Activated T-cell treated with anti-CD3 and anti-CD28 coated beads, Interleukin-2, amount 50 U/mL, for 48 hours (primary cell): ENCODE measurements at regions not wholly inside any gene's neighbourhood (a gene's known extent, or its start where the extent isn't known, plus 50 kb on each side); places are given as distances from the start of the nearest gene placed in this dataset.

Experiments used
- DNase-seq, 2 experiments: peaks; one replicate each; pipeline ENCODE4 v3.0.0-alpha.2; 2020

DNA sequence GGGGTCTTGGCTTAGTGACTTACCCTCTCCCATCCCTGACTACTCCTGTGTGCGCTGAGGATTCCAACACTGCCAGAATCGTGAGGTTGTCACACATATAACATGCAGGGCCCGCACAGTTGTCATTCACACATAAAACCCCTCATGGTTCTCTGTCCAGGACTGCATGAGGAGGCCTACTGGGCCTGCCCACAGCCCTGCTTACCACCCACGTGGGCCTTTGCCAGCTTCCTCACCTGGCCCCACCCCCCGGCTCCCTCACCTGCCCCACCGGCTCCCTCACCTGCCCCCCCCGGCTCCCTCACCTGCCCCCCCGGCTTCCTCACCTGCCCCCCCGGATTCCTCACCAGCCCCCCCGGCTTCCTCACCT is 197.2 kb downstream of the TEX29 start:
- DNase-seq, result no peak

- DNase-seq, result no peak
Measured at GRCh38 chr13:111518161-111518792, 197.8 kb downstream of the TEX29 start.

- DNase-seq, result no peak
Measured at GRCh38 chr13:111519041-111519440, 198.6 kb downstream of the TEX29 start.

- DNase-seq, result no peak
Measured at GRCh38 chr13:111519490-111520170, 199.2 kb downstream of the TEX29 start.

DNA sequence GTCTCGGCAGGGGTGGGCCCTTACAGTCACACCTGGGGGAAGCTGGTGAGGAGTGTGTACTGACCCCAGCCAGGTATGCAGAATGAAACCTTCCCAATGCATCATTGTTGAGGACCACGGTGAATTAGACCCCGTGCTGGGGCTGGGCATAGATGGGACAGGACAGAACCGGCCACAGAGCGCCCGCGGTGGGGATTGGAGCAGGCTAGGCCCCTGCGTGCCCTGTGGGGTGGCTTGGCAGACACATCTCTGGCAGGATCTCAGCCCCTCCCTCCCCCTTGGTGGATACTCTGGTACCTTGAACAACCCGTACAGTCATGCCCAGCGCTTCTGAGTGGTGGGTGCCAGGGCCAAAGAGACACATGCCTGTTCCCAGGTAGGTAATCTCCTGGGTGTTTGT is 200.6 kb downstream of the TEX29 start:
- DNase-seq, result no peak

DNA sequence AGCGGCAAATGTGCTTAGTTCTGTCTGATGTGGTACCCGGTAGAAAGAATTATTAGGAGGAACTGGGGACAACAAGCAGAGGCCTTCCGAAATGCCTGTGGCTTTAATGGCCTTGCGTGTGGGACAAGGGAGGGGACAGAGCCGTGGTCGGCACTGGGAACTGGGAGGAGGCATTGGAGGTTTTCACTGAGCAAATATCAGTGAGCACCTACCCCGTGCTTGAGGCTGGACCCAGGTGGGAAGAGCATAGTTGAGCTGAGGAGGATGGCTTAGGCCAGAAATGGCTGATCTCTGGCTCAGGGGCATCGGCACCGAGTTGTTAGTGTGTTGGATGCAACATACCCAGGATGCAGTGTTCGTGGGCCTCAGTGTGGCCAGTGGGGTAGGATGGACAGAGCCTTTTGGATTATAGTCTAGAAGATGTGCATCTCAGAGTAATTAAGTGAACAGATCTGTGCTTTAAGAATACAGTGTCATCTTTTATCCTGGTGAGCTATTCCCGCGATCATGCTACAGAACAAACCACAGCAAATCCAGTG is 201.3 kb downstream of the TEX29 start:
- DNase-seq, result no peak

DNA sequence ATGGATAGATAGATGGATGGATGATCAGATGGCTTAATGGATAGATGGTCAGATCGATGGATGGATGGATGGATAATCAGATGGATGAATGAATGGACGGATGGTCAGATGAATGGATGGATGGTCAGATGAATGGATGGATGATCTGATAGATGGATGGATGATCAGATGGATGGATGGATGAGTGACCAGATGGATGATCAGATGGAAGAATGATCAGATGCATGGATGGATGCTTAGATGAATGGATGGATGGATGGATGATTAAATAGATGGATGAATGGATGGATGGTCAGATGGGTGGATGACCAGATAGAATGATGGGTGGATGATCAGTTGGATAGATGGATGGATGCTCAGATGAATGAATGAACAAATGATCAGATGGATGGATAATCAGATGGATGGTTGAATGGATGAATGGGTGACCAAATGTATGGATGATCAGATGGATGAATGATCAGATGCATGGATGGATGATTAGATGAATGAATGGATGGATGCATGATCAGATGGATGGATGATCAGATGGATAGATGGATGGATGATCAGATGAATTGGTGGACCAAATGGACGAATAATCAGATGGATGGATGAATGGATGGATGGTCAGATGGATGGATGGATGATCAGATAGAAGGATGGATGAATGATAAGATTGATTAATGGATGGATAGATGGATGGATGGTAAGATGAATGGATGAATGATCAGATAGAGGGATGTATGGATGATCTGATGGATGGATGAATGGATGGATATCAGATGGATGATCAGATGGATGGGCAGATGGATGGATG is 205.1 kb downstream of the TEX29 start:
- DNase-seq, result no peak

- no peak for DNase-seq
Measured at GRCh38 chr13:111526922-111527321, 206.5 kb downstream of the TEX29 start.

DNA sequence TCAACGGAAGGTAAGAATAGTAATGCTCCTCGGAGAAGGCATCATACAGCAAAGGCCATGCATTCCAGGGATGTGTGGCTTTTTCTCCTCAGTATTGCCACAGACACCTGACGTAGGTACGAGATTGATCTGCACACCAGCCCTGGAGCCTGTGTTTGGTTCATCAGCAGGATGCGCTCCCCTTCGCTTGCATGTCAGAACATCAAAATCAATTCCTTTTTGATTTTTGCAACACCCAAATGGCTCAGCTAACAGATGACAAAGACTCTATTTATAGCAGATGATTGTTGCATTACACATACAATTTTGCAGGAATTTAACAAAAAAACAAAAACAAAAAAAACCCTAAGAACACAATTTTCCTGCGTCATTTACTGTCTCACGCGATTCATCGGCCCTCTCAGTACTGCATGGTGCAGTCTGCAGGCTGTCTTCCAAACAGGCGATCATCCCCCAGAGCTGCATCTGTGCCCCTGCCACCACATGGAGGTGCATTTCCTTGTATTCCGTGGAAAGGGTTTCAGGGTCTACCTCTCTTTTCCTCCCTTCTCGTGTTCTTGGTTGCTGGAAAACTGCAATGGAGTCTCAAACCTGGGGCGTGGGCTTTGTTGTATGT is 207.3 kb downstream of the TEX29 start:
- DNase-seq, result no peak

DNA sequence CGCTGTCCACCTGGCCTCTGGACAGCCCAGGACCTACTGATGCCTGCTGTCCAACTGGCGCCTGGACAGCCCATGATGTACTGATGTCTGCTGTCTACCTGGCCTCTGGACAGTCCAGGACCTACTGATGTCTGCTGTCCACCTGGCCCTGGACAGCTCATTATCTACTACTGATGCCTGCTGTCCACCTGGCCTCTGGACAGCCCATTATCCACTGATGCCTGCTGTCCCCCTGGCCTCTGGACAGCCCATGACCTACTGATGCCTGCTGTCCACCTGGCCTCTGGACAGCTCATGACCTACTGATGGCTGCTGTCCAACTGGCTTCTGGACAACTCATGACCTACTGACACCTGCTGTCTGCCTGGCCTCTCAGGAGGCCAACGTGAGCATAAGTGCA is 208.1 kb downstream of the TEX29 start:
- DNase-seq, result no peak

- no peak for DNase-seq
Measured at GRCh38 chr13:111530137-111530870, 209.9 kb downstream of the TEX29 start.

GRCh38 chr13:111531505-111531904 is 211.1 kb downstream of the TEX29 start:
- no peak for DNase-seq

DNA sequence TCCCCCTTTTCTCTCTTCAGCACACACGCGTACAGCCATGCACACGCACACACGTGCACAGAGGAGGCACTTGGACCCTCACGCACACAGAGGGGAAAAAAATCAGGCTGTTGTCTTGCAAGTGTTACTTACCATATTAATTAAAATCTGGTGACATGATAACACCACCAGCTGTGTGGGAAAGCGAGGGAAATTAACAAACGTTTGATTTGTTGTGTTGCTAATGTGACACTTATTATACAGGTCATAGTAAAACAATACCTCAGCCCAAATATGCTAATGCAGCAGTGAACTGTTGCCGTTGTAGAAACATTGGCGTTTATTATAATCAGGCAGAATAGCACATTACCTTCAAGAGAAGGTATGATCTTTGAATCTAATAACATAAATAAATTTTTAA is 211.7 kb downstream of the TEX29 start:
- DNase-seq, result no peak

- no peak for DNase-seq
Measured at GRCh38 chr13:111533900-111534683, 213.7 kb downstream of the TEX29 start.

DNA sequence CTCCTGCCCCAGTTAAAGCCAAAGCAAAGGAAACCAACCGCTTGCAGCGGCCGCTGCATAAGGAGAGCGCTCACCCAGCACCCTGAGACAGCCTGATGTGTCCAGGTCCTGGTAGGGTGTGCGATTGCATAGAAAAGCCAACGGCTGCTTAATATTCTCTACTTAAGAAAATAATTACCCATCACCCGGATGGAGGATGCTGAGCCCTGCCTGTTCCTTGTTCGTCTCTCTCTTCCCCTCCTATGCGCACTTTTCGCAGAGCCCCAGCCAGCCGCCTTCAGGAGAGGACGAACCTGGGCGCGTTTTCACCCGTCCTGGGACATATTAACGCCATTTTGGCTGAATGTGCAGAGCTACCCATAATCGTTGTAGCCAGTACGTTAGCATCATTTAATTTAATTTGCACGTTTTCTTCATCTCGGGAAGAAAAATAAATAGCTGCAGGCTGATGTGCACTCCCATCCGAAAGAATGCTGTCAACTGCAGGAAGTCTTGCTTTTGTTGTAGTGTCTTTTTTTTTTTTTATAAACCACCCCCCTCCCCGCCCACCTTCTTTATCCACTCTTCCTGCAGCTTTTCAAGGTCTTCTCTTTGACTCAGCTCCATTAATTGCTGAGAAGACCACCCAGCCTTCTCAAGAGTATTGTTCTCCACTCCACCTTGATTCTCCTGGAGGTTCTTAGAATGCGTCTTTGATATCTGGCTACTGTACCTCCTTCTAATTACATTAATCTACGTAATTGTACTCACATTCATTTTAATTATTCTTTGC is 214.5 kb downstream of the TEX29 start:
- DNase-seq, result no peak

- no peak for DNase-seq
Measured at GRCh38 chr13:111535523-111535811, 215.0 kb downstream of the TEX29 start.

DNA sequence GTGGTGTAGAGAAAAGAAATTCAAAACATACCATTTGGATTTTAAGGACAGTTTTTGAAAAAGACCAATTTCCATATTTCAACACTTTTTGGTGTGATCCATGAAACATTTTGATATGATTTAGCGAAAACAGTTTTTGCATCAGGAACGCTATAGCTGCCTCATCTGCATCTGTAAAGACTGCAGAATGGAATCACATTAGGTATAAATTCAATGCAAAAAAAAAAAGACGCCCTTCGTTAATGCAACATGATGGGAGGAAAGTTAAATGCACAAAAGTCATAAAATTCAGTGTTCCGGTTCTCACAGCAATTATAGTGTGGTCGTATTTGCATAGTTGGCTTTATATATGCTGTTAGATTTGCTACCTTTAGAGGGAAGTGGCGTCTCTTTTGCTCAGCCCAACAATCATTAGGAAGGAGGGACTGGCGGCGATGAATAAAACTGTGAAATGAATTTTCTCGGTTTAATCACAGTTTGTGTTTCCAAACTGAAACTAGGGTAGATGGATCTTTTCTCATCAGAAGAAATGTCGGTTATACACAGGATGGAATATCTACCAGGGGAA is 215.7 kb downstream of the TEX29 start:
- no peak for DNase-seq

DNA sequence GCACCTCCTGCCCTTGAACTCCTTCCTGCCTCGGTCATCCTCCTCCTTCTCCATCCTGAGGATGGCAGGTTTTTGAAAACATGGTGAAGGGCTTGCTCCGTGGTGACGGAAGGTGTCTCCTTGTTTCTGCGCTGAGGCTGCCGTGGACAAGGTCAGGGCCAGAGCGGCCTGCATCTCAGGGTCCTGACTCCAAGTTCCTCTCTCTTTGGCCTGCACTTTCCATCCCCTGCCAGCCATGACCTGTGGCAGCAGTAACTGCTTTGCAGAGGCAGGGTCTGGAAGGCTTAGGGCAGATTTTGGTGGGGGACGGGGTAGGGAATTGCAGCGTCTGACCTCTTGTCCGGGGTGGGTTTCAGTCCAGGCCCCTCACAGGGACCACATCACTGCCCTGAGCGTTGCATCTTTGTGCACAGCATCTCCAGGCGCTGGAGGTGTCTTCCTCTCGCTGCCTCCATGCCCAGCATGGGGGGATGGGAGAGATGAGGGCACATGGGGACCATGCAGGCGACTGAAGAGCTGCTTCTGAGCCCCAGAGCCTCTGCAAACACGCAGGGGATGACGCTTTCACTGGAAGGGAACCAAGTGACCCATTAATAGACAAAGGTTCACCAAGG is 216.8 kb downstream of the TEX29 start:
- DNase-seq, result no peak

GRCh38 chr13:111537843-111538499 is 217.5 kb downstream of the TEX29 start:
- no peak for DNase-seq

GRCh38 chr13:111539252-111539651 is 218.8 kb downstream of the TEX29 start:
- DNase-seq, result no peak
